Type B pancreatic cell (in vitro differentiated cells): ENCODE measurements at regions not wholly inside any gene's neighbourhood (a gene's known extent, or its start where the extent isn't known, plus 50 kb on each side); places are given as distances from the start of the nearest gene placed in this dataset.

ENCODE experiments used
- DNase-seq: peaks from one replicate; pipeline ENCODE4 v3.0.0; 2021; ENCODE audit warnings: mixed read lengths; ENCODE audit not compliant: unreplicated experiment; ENCODE audit errors: extremely low spot score
- H3K27ac Mint-ChIP-seq: 2 replicates; pipeline ENCODE4 v1.8.0; 2021; ENCODE audit warnings: mild to moderate bottlenecking, mixed read lengths
- H3K27me3 Mint-ChIP-seq: 2 replicates; pipeline ENCODE4 v1.8.0; 2021; ENCODE audit warnings: mixed read lengths
- H3K36me3 Mint-ChIP-seq: 2 replicates; pipeline ENCODE4 v1.8.0; 2021; ENCODE audit warnings: mixed read lengths
- H3K4me1 Mint-ChIP-seq: one replicate; pipeline ENCODE4 v1.8.0; 2021; ENCODE audit warnings: mixed read lengths; ENCODE audit not compliant: unreplicated experiment
- H3K4me3 Mint-ChIP-seq: 2 replicates; pipeline ENCODE4 v1.8.0; 2021; ENCODE audit warnings: mild to moderate bottlenecking, mixed read lengths
- H3K9me3 Mint-ChIP-seq: 2 replicates; pipeline ENCODE4 v1.8.0; 2021; ENCODE audit warnings: mixed read lengths
- CTCF ChIP-seq: fragments of 200-600 bp; sonication (generic); conservative IDR thresholded peaks from 2 replicates; pipeline ENCODE4 v1.5.0; 2021; ENCODE audit warnings: antibody characterized with exemption, mild to moderate bottlenecking

DNA sequence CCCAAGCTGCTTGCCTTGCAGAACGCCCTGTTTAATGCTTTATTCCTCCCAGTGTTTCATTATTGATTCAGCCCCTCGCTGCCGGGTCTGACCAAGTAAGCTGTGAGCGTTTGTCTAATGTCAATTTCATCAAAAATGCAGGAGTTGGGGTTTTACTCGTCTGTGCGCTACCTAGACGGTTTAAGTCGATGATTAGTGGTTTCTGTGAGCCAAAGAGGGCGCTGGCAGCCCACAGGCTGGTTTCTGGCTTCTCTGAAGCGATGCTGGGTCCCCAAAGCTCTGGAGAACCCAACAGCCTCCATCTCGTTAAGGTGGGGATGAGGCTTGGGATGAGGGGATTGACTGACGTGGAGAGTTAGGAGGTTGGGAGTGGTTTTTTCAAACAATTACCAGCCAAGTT lies 102.9 kb downstream of the SYF2 start:
- peaks cover 4% of the 10 kb centered on the region for H3K27me3 Mint-ChIP-seq
- peaks cover 15% of the 10 kb centered on the region for H3K4me1 Mint-ChIP-seq
- no peaks in the 10 kb centered on the region for H3K36me3 Mint-ChIP-seq
- peaks cover 5% of the 10 kb centered on the region for H3K9me3 Mint-ChIP-seq
- no peak for TF ChIP-seq CTCF
- H3K27ac Mint-ChIP-seq = no peak overlapping the region
- no peak for DNase-seq
- no peak overlapping the region for H3K4me3 Mint-ChIP-seq

DNA sequence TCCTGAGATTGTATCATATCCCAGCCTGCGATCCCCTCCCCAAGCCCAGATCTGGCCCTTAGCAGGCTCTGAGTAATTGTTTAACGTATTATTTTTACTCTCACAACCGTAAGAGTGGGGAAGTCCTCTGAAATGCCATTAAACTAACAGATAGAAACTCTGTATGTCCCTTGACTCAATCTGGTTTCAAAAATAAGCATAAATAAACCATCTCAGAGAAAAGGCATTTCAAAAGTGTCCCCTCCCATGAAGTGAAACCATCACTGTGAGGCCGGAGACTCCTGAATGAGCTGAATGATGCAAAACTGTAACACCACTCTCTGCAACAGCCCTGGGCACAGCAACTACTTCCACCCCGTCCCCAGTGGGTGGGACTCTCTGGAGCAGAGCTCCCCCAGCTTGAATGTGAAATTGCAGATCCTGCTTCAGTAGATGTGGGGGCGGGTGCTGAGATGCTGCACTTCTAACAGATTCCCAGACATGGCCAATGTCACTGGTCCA lies 104.1 kb downstream of the SYF2 start:
- DNase-seq = no peak
- TF ChIP-seq CTCF = no peak
- H3K36me3 Mint-ChIP-seq = no peaks in the 10 kb centered on the region
- peaks cover 14% of the 10 kb centered on the region for H3K4me1 Mint-ChIP-seq
- peaks cover 4% of the 10 kb centered on the region for H3K27me3 Mint-ChIP-seq
- peaks cover 5% of the 10 kb centered on the region for H3K9me3 Mint-ChIP-seq
- no peak overlapping the region for H3K27ac Mint-ChIP-seq
- no peak overlapping the region for H3K4me3 Mint-ChIP-seq

GRCh38 chr1:25126562-25126961 lies 105.7 kb downstream of the SYF2 start:
- Mint-ChIP-seq H3K27ac (no peak overlapping the region), H3K36me3 (no peaks in the 10 kb centered on the region), H3K4me1 (peaks cover 10% of the 10 kb centered on the region), H3K9me3 (peaks cover 5% of the 10 kb centered on the region), H3K27me3 (no peaks in the 10 kb centered on the region), H3K4me3 (no peak overlapping the region)
- DNase-seq = no peak
- TF ChIP-seq CTCF = no peak

- Mint-ChIP-seq H3K4me3 (no peak overlapping the region), H3K36me3 (no peaks in the 10 kb centered on the region), H3K4me1 (peaks cover 18% of the 10 kb centered on the region), H3K27ac (no peak overlapping the region), H3K27me3 (no peaks in the 10 kb centered on the region), H3K9me3 (peaks cover 5% of the 10 kb centered on the region)
- DNase-seq = no peak
- no peak for TF ChIP-seq CTCF
Measured at GRCh38 chr1:25123551-25123950, 108.8 kb downstream of the SYF2 start.

- Mint-ChIP-seq H3K27ac (no peak overlapping the region), H3K27me3 (no peaks in the 10 kb centered on the region), H3K9me3 (peaks cover 5% of the 10 kb centered on the region), H3K4me1 (peaks cover 13% of the 10 kb centered on the region), H3K4me3 (no peak overlapping the region), H3K36me3 (no peaks in the 10 kb centered on the region)
- DNase-seq = no peak
- TF ChIP-seq CTCF = no peak
Measured at GRCh38 chr1:25122747-25123146, 109.6 kb downstream of the SYF2 start.

DNA sequence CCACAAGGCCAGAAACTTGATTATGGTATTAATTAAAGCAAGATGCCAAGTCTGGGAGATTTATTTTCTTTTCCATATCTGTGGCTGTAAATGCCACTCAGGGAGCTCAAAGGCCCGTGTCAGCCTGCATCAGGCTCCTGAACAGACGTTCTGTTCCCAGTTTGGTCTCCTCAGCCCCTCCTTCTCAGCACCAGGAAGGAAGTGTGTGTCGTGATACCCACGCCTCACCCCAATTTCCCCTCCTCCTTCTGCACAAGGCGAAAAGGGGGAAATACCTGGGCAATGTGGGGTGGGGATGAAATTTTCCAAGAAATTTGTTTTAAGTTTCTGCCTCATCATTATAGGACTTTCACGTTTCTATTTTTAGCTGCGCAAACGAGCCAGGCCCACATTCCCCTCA lies 112.0 kb downstream of the SYF2 start:
- no peak overlapping the region for H3K4me3 Mint-ChIP-seq
- peaks cover 1% of the 10 kb centered on the region for H3K27me3 Mint-ChIP-seq
- H3K27ac Mint-ChIP-seq = peak overlapping the region; percentile 25
- no peak for DNase-seq
- peaks cover 7% of the 10 kb centered on the region for H3K4me1 Mint-ChIP-seq
- no peaks in the 10 kb centered on the region for H3K36me3 Mint-ChIP-seq
- TF ChIP-seq CTCF = no peak
- H3K9me3 Mint-ChIP-seq = no peaks in the 10 kb centered on the region
